A549 (cell line): ENCODE measurements at regions not wholly inside any gene's neighbourhood (a gene's known extent, or its start where the extent isn't known, plus 50 kb on each side); places are given as distances from the start of the nearest gene placed in this dataset.

Experiments
- ATAC-seq, 2 experiments: fragments of 200-7000 bp in 1 of 2; fragments of >200 bp in 1 of 2; cut with Nextera tagmentation in 1 of 2; cut with Tn5 transposase in 1 of 2; 3 replicates each; pipeline versions ENCODE4 v1.8.0 to v1.9.1; 2018 to 2020; ENCODE audit warnings: mild to moderate bottlenecking in 1 of 2, moderate library complexity in 1 of 2
- CTCF ChIA-PET: fragments of 300-600 bp; sonication (Branson Sonifier 250); formaldehyde crosslinking; extraction: SDS; loops from one replicate; lab custom pipeline; 2021; ENCODE audit warnings: antibody characterized with exemption, inconsistent platforms; lab: Yijun Ruan, JAX
- POLR2A ChIA-PET: fragments of 350-600 bp; formaldehyde crosslinking; extraction: SDS; loops from one replicate; lab custom pipeline; 2021; ENCODE audit warnings: antibody characterized with exemption, inconsistent platforms; lab: Yijun Ruan, JAX
- DNase-seq, 2 experiments: peaks; one replicate each; pipeline versions ENCODE4 v3.0.0 to v3.0.0-alpha.2; 2011 to 2016; ENCODE audit warnings: low read depth in 1 of 2, low spot score in 1 of 2
- FAIRE-seq: peaks from 2 replicates; lab custom pipeline; 2011; peaks lifted over from hg19 to GRCh38; lab: Jason Lieb, UNC
- H3K27ac ChIP-seq, 2 experiments: fragments of >200 bp; sonication (Bioruptor Twin); formaldehyde crosslinking; 3 replicates each; pipeline ENCODE4 v1.5.1; 2016 to 2017
- H3K4me1 ChIP-seq: fragments of >200 bp; sonication (Bioruptor Twin); formaldehyde crosslinking; 3 replicates; pipeline ENCODE4 v1.6.1; 2016
- H3K4me2 ChIP-seq: fragments of >200 bp; sonication (Bioruptor Twin); formaldehyde crosslinking; 3 replicates; pipeline ENCODE4 v1.6.1; 2016
- H3K4me3 ChIP-seq: fragments of >200 bp; sonication (Bioruptor Twin); formaldehyde crosslinking; 3 replicates; pipeline ENCODE4 v1.5.1; 2016
- H3K9me3 ChIP-seq: fragments of >200 bp; sonication (Bioruptor Twin); formaldehyde crosslinking; 3 replicates; pipeline ENCODE4 v1.6.1; 2016
- BCL3 ChIP-seq: fragments of >200 bp; sonication (Bioruptor Twin); formaldehyde crosslinking; IDR thresholded peaks from 3 replicates; pipeline ENCODE4 v1.6.1; 2016
- CBX8 ChIP-seq: fragments of 200-600 bp; sonication (generic); IDR thresholded peaks from 2 replicates; pipeline ENCODE4 v1.6.1; 2016
- CHD2 ChIP-seq: fragments of 150-350 bp; IDR thresholded peaks from 2 replicates; pipeline ENCODE4 v1.6.1; 2014; ENCODE audit warnings: low read length; ENCODE audit not compliant: partially characterized antibody
- CTCF ChIP-seq: fragments of >200 bp; sonication (Bioruptor Twin); formaldehyde crosslinking; IDR thresholded peaks from 3 replicates; pipeline ENCODE4 v1.5.1; 2016
- EHF ChIP-seq: fragments of 250-450 bp; sonication (Bioruptor Pico); IDR thresholded peaks from 2 replicates; pipeline ENCODE4 v1.5.0; 2020; ENCODE audit warnings: mild to moderate bottlenecking
- EP300 ChIP-seq, 2 experiments: fragments of >200 bp; sonication (Bioruptor Twin); formaldehyde crosslinking; IDR thresholded peaks; 2 replicates in 1 of 2; 3 replicates in 1 of 2; pipeline ENCODE4 v1.6.1; 2016 to 2017
- ESRRA ChIP-seq: fragments of 150-350 bp; IDR thresholded peaks from 2 replicates; pipeline ENCODE4 v1.6.1; 2014; ENCODE audit warnings: mild to moderate bottlenecking, low read length, borderline replicate concordance
- FOSL2 ChIP-seq, 2 experiments: fragments of 450-650 bp in 1 of 2; fragments of >200 bp in 1 of 2; sonication (Bioruptor Twin) in 1 of 2; formaldehyde crosslinking; IDR thresholded peaks; 2 replicates each; pipeline versions ENCODE4 v1.5.0 to v1.6.1; 2016 to 2020; ENCODE audit warnings: mild to moderate bottlenecking in 1 of 2, moderate library complexity in 1 of 2
- GATA3 ChIP-seq: IDR thresholded peaks from 2 replicates; pipeline ENCODE4 v1.6.1; 2012; ENCODE audit warnings: borderline replicate concordance
- HMGXB4 ChIP-seq: fragments of 250-450 bp; sonication (Bioruptor Pico); IDR thresholded peaks from 2 replicates; pipeline ENCODE4 v1.5.0; 2021; ENCODE audit warnings: mild to moderate bottlenecking, moderate library complexity, borderline replicate concordance
- HOXB5 ChIP-seq: fragments of 250-450 bp; sonication (Bioruptor Pico); IDR thresholded peaks from 2 replicates; pipeline ENCODE4 v1.5.0; 2020; ENCODE audit warnings: mild to moderate bottlenecking, moderate library complexity
- JUN ChIP-seq, 2 experiments: fragments of >200 bp; sonication (Bioruptor Twin); formaldehyde crosslinking; IDR thresholded peaks; 2 replicates in 1 of 2; 3 replicates in 1 of 2; pipeline ENCODE4 v1.6.1; 2016 to 2017
- JUNB ChIP-seq: fragments of >200 bp; sonication (Bioruptor Twin); formaldehyde crosslinking; IDR thresholded peaks from 2 replicates; pipeline ENCODE4 v1.6.1; 2016
- MAFK ChIP-seq: fragments of 450-650 bp; IDR thresholded peaks from 2 replicates; pipeline ENCODE4 v1.6.1; 2014; ENCODE audit not compliant: partially characterized antibody
- MAZ ChIP-seq: fragments of 150-350 bp; IDR thresholded peaks from 2 replicates; pipeline ENCODE4 v1.6.1; 2014; ENCODE audit warnings: antibody characterized with exemption, low read depth, low read length, borderline replicate concordance
- NR3C1 ChIP-seq: fragments of >200 bp; sonication (Bioruptor Twin); formaldehyde crosslinking; IDR thresholded peaks from 3 replicates; pipeline ENCODE4 v1.6.1; 2017
- PBX3 ChIP-seq: IDR thresholded peaks from 2 replicates; pipeline ENCODE4 v1.6.1; 2012
- PHF8 ChIP-seq: fragments of 200-600 bp; sonication (generic); IDR thresholded peaks from 2 replicates; pipeline ENCODE4 v1.6.1; 2016; ENCODE audit warnings: low read depth, mild to moderate bottlenecking, antibody characterized with exemption, moderate library complexity, borderline replicate concordance
- RAD21 ChIP-seq, 2 experiments: fragments of >200 bp in 1 of 2; sonication (Bioruptor Twin) in 1 of 2; formaldehyde crosslinking in 1 of 2; IDR thresholded peaks in 1 of 2; conservative IDR thresholded peaks in 1 of 2; 2 replicates in 1 of 2; 3 replicates in 1 of 2; pipeline ENCODE4 v1.6.1; 2012 to 2018; ENCODE audit warnings: inconsistent platforms in 1 of 2
- RARB ChIP-seq: fragments of 250-450 bp; sonication (Bioruptor Pico); IDR thresholded peaks from 2 replicates; pipeline ENCODE4 v1.8.0; 2021; ENCODE audit warnings: mild to moderate bottlenecking, moderate library complexity
- RFX5 ChIP-seq: fragments of 450-650 bp; IDR thresholded peaks from 2 replicates; pipeline ENCODE4 v1.7.1; 2014; ENCODE audit warnings: antibody characterized with exemption, mild to moderate bottlenecking, moderate library complexity
- TFCP2L1 ChIP-seq: fragments of 250-450 bp; sonication (Bioruptor Pico); IDR thresholded peaks from 2 replicates; pipeline ENCODE4 v1.5.0; 2021; ENCODE audit warnings: mild to moderate bottlenecking
- TP53 ChIP-seq: fragments of 250-450 bp; sonication (Bioruptor Pico); IDR thresholded peaks from 2 replicates; pipeline ENCODE4 v1.5.0; 2021; ENCODE audit warnings: mild to moderate bottlenecking, moderate library complexity
- ZFP36 ChIP-seq: fragments of 450-650 bp; IDR thresholded peaks from 2 replicates; pipeline ENCODE4 v1.6.1; 2014; ENCODE audit warnings: borderline replicate concordance; ENCODE audit not compliant: partially characterized antibody
- ZNF302 ChIP-seq: fragments of 250-450 bp; sonication (Bioruptor Pico); IDR thresholded peaks from 2 replicates; pipeline ENCODE4 v1.9.0; 2021; ENCODE audit warnings: inconsistent platforms, mild to moderate bottlenecking, moderate library complexity
- ZSCAN20 ChIP-seq: fragments of 250-450 bp; sonication (Bioruptor Pico); IDR thresholded peaks from 2 replicates; pipeline ENCODE4 v1.8.0; 2022; ENCODE audit warnings: mild to moderate bottlenecking, moderate library complexity
- WGBS: methylation state at CpG from one replicate; pipeline ENCODE4 v1.1.6; 2017; ENCODE audit errors: missing lambda C conversion rate; 5-methylcytosine and 5-hydroxymethylcytosine counted together

GRCh38 chr2:186345745-186346144, 140.3 kb upstream of the ZC3H15 start:
- peaks cover 32% of the 10 kb centered on the region for H3K4me1 ChIP-seq
- CTCF ChIA-PET, result no interaction called here
- POLR2A ChIA-PET, result no interaction called here
- H3K4me3 ChIP-seq, result no peak overlapping the region
- H3K27ac ChIP-seq, result no peak overlapping the region
- ATAC-seq, result no peak
- no peak for TF ChIP-seq ZFP36
- TF ChIP-seq TFCP2L1 (CRISPR knock-in tag), result no peak
- TF ChIP-seq HOXB5, result no peak
- no peak for TF ChIP-seq ZNF302 (CRISPR knock-in tag)
- TF ChIP-seq CTCF, result no peak
- no peak for TF ChIP-seq TP53
- TF ChIP-seq ESRRA, result no peak
- no peak for TF ChIP-seq PHF8
- TF ChIP-seq FOSL2 (IDR thresholded peaks at IDR 0.05), result no peak
- no peak for TF ChIP-seq FOSL2 (CRISPR knock-in tag; IDR thresholded peaks at IDR 0.05)
- TF ChIP-seq JUNB, result no peak
- TF ChIP-seq MAFK, result no peak
- no peak for TF ChIP-seq CHD2
- no peak for TF ChIP-seq RFX5
- TF ChIP-seq JUN (IDR thresholded peaks at IDR 0.05), result no peak
- no peak for TF ChIP-seq RARB
- no peak for DNase-seq
- FAIRE-seq, result no peak
- WGBS, result 71% methylated on average over 5 of the region's 5 CpGs
- H3K4me2 ChIP-seq, result no peak overlapping the region
- no peaks in the 10 kb centered on the region for H3K9me3 ChIP-seq

GRCh38 chr2:186346216-186346615, 139.8 kb upstream of the ZC3H15 start:
- DNase-seq (no peak), FAIRE-seq (no peak), ATAC-seq (no peak)
- ChIA-PET CTCF (no interaction called here), POLR2A (no interaction called here)
- H3K9me3 ChIP-seq, result no peaks in the 10 kb centered on the region
- no peak overlapping the region for H3K27ac ChIP-seq
- no peak overlapping the region for H3K4me2 ChIP-seq
- H3K4me1 ChIP-seq, result peaks cover 32% of the 10 kb centered on the region
- TF ChIP-seq EHF (CRISPR knock-in tag), result no peak
- no peak for TF ChIP-seq JUNB
- TF ChIP-seq CHD2, result no peak
- no peak for TF ChIP-seq RAD21 (conservative IDR thresholded peaks at IDR 0.05 in 1 of 2, IDR thresholded peaks at IDR 0.05 in 1 of 2)
- no peak for TF ChIP-seq ZSCAN20 (CRISPR knock-in tag)
- TF ChIP-seq EP300 (IDR thresholded peaks at IDR 0.05), result no peak
- TF ChIP-seq GATA3, result no peak
- no peak for TF ChIP-seq TFCP2L1 (CRISPR knock-in tag)
- no peak for TF ChIP-seq CBX8
- TF ChIP-seq MAZ, result no peak
- TF ChIP-seq HMGXB4 (CRISPR knock-in tag), result no peak
- TF ChIP-seq PBX3, result no peak
- no peak for TF ChIP-seq BCL3
- TF ChIP-seq NR3C1, result no peak
- TF ChIP-seq CTCF, result no peak
- H3K4me3 ChIP-seq, result no peak overlapping the region
